ENCODE measurements at regions not wholly inside any gene's neighbourhood (a gene's known extent, or its start where the extent isn't known, plus 50 kb on each side); places are given as distances from the start of the nearest gene placed in this dataset.
"Not testable (repeated sequence)": the region's sequence is repeated elsewhere in the genome, so short reads cannot be mapped to it uniquely, and the experiment has no call there.

DNA sequence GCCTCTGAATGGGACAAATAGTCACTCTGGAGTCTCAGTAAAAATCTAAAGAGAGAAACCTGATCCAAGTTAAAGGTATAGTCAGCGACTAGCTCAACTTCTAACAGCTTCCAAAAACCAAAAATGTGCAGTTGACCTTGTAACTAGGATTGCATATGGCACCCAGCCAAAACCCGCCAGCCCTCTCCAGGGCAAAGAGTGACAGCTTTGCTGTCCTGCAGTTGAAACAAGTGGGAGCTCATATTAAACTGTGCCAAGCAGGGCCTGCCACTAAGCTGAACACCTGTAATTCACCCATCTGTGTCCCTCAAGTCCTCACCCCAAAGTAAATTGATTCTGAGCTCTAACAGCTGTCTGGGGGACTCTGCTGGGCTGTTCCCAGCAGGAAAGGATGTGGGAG is 695.3 kb downstream of the MAFB start:
- Mint-ChIP-seq H3K4me1 (ENCODE audit: low read depth) (no peaks in the 10 kb centered on the region), H3K27me3 (ENCODE audit: low read depth) (no peaks in the 10 kb centered on the region), H3K4me3 (no peak overlapping the region), H3K27ac (no peak overlapping the region), H3K36me3 (ENCODE audit: low read depth) (no peaks in the 10 kb centered on the region), H3K9me3 (peaks cover 13% of the 10 kb centered on the region)
- DNase-seq (ENCODE audit: low spot score), result no peak

- no peaks in the 10 kb centered on the region for H3K27me3 Mint-ChIP-seq (ENCODE audit: low read depth)
- H3K4me1 Mint-ChIP-seq (ENCODE audit: low read depth), result no peaks in the 10 kb centered on the region
- no peak overlapping the region for H3K27ac Mint-ChIP-seq
- H3K9me3 Mint-ChIP-seq, result peaks cover 7% of the 10 kb centered on the region
- no peak for DNase-seq (ENCODE audit: low spot score)
- H3K36me3 Mint-ChIP-seq (ENCODE audit: low read depth), result no peaks in the 10 kb centered on the region
- no peak overlapping the region for H3K4me3 Mint-ChIP-seq
These were observed 698.3 kb downstream of the MAFB start for GRCh38 chr20:39990692-39991091.

- DNase-seq (ENCODE audit: low spot score), result no peak
- no peaks in the 10 kb centered on the region for H3K27me3 Mint-ChIP-seq (ENCODE audit: low read depth)
- H3K27ac Mint-ChIP-seq, result no peak overlapping the region
- H3K4me3 Mint-ChIP-seq, result no peak overlapping the region
- no peaks in the 10 kb centered on the region for H3K36me3 Mint-ChIP-seq (ENCODE audit: low read depth)
- H3K4me1 Mint-ChIP-seq (ENCODE audit: low read depth), result no peaks in the 10 kb centered on the region
- peaks cover 7% of the 10 kb centered on the region for H3K9me3 Mint-ChIP-seq
These were observed 700.0 kb downstream of the MAFB start for GRCh38 chr20:39988991-39989390.

- Mint-ChIP-seq H3K4me3 (no peak overlapping the region), H3K27me3 (ENCODE audit: low read depth) (no peaks in the 10 kb centered on the region), H3K36me3 (ENCODE audit: low read depth) (no peaks in the 10 kb centered on the region), H3K4me1 (ENCODE audit: low read depth) (no peaks in the 10 kb centered on the region), H3K27ac (no peak overlapping the region), H3K9me3 (peaks cover 7% of the 10 kb centered on the region)
- DNase-seq (ENCODE audit: low spot score), result no peak
These were observed 702.7 kb downstream of the MAFB start for GRCh38 chr20:39986173-39986904.

GRCh38 chr20:39985271-39985827 is 703.7 kb downstream of the MAFB start:
- no peak for DNase-seq (ENCODE audit: low spot score)
- no peak overlapping the region for H3K27ac Mint-ChIP-seq
- H3K4me3 Mint-ChIP-seq, result no peak overlapping the region
- H3K9me3 Mint-ChIP-seq, result no peaks in the 10 kb centered on the region
- H3K4me1 Mint-ChIP-seq (ENCODE audit: low read depth), result no peaks in the 10 kb centered on the region
- H3K36me3 Mint-ChIP-seq (ENCODE audit: low read depth), result no peaks in the 10 kb centered on the region
- no peaks in the 10 kb centered on the region for H3K27me3 Mint-ChIP-seq (ENCODE audit: low read depth)

DNA sequence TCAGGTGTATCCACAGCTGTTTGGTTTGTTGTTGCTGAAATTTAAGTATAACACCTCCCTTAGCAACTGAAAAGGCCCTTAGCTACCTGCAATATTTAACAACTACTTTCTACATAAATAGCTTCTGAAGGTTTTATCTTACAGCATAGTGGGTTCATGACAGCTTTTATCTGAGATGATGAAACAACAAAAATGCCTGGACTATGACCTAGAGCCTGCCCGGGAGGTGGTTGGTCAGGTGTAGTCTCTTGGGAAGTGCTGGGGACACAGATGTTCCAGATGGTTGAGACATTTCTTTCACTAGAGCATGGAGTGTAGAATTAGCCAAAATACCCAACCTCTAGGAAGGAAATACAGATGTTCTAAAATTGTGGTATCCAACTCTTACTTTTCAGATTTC is 705.4 kb downstream of the MAFB start:
- DNase-seq (ENCODE audit: low spot score), result no peak
- Mint-ChIP-seq H3K4me3 (no peak overlapping the region), H3K27ac (no peak overlapping the region), H3K27me3 (ENCODE audit: low read depth) (no peaks in the 10 kb centered on the region), H3K36me3 (ENCODE audit: low read depth) (no peaks in the 10 kb centered on the region), H3K9me3 (no peaks in the 10 kb centered on the region), H3K4me1 (ENCODE audit: low read depth) (no peaks in the 10 kb centered on the region)

- H3K27ac Mint-ChIP-seq, result no peak overlapping the region
- no peaks in the 10 kb centered on the region for H3K27me3 Mint-ChIP-seq (ENCODE audit: low read depth)
- H3K36me3 Mint-ChIP-seq (ENCODE audit: low read depth), result no peaks in the 10 kb centered on the region
- no peaks in the 10 kb centered on the region for H3K9me3 Mint-ChIP-seq
- no peak overlapping the region for H3K4me3 Mint-ChIP-seq
- no peaks in the 10 kb centered on the region for H3K4me1 Mint-ChIP-seq (ENCODE audit: low read depth)
- no peak for DNase-seq (ENCODE audit: low spot score)
These were observed 705.9 kb downstream of the MAFB start for GRCh38 chr20:39983183-39983582.

GRCh38 chr20:39974966-39975501 is 714.0 kb downstream of the MAFB start:
- Mint-ChIP-seq H3K4me3 (no peak overlapping the region), H3K27me3 (ENCODE audit: low read depth) (no peaks in the 10 kb centered on the region), H3K36me3 (ENCODE audit: low read depth) (no peaks in the 10 kb centered on the region), H3K27ac (no peak overlapping the region), H3K4me1 (ENCODE audit: low read depth) (no peaks in the 10 kb centered on the region), H3K9me3 (peaks cover 39% of the 10 kb centered on the region)
- DNase-seq (ENCODE audit: low spot score), result no peak

DNA sequence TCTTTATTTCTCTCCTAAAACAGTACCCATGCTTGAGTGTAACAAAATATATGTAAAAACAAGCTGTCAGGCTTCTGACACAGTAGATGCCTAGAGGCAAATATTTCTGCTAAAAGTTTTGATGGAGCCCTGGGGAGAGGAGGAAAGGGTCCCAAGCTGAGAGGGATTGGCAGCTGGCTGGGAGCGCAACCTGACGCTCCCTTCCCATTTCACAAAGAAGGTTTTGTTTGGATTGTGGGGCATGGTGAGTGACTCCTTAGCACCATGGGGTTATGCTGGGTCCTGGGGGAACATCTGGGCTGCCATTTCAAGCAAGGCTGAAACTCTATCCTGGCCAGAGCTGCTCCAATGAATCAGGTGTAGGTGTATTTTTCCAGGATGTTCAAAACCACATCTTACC is 720.5 kb downstream of the MAFB start:
- Mint-ChIP-seq H3K4me3 (no peak overlapping the region), H3K27ac (no peak overlapping the region), H3K27me3 (ENCODE audit: low read depth) (no peaks in the 10 kb centered on the region), H3K36me3 (ENCODE audit: low read depth) (no peaks in the 10 kb centered on the region), H3K9me3 (peaks cover 36% of the 10 kb centered on the region), H3K4me1 (ENCODE audit: low read depth) (no peaks in the 10 kb centered on the region)
- DNase-seq (ENCODE audit: low spot score), result no peak

DNA sequence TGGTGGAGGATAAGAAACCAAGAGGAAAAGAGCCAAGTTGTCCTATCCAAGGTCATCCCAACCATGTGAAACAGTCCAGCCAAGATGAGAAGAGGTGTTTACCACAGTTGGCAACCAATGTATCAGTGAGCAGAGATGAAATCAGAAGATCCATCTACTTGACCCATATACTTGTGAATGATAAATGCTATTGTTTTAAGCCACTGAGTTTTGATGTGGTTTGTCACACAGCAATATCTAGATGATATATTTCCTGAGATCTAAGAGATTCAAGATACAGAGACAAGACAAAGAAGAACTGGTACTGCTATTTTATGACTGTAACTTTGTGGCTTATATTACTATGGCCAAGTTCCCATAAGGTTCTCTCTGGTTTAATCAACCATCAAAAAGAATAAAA is 721.2 kb downstream of the MAFB start:
- no peaks in the 10 kb centered on the region for H3K4me1 Mint-ChIP-seq (ENCODE audit: low read depth)
- peaks cover 32% of the 10 kb centered on the region for H3K9me3 Mint-ChIP-seq
- H3K27me3 Mint-ChIP-seq (ENCODE audit: low read depth), result no peaks in the 10 kb centered on the region
- no peak overlapping the region for H3K27ac Mint-ChIP-seq
- no peaks in the 10 kb centered on the region for H3K36me3 Mint-ChIP-seq (ENCODE audit: low read depth)
- no peak overlapping the region for H3K4me3 Mint-ChIP-seq
- no peak for DNase-seq (ENCODE audit: low spot score)

DNA sequence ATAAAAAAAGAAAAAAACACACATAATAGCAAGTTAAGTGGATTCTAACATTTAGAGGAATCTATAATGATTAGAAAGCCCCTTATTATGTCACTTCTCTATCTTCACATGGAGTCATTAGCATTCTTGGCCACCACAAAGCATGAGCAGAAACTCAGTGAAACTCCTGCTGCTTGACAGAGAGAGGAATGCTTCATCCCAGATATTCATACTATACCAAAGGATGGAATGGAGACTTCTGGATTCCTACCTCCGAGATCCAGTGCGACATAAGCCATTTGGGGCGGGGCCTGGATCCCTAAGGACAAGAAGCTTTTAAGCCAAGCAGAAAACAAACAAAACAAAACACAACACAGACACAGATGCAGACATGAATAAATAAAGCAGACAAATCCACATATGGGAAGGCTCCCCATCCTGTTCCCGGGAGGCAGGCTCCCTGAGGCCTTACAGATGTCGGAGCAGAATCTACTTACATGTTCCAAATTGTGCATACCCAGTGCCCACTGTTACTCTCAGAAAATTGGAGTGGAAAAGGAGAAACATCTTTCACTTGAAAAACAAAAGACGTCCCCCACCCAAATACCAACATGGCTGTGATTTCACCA is 727.3 kb downstream of the MAFB start:
- Mint-ChIP-seq H3K27ac (no peak overlapping the region), H3K4me1 (ENCODE audit: low read depth) (no peaks in the 10 kb centered on the region), H3K4me3 (no peak overlapping the region), H3K36me3 (ENCODE audit: low read depth) (no peaks in the 10 kb centered on the region), H3K27me3 (ENCODE audit: low read depth) (no peaks in the 10 kb centered on the region), H3K9me3 (peaks cover 4% of the 10 kb centered on the region)
- DNase-seq (ENCODE audit: low spot score), result no peak

- no peaks in the 10 kb centered on the region for H3K27me3 Mint-ChIP-seq (ENCODE audit: low read depth)
These were observed 728.3 kb downstream of the MAFB start for GRCh38 chr20:39960522-39961428.

GRCh38 chr20:39957911-39958310 is 731.1 kb downstream of the MAFB start:
- not testable (repeated sequence) for H3K27ac Mint-ChIP-seq; DNase-seq (ENCODE audit: low spot score); H3K36me3 Mint-ChIP-seq (ENCODE audit: low read depth); H3K4me3 Mint-ChIP-seq; H3K27me3 Mint-ChIP-seq (ENCODE audit: low read depth); H3K4me1 Mint-ChIP-seq (ENCODE audit: low read depth); H3K9me3 Mint-ChIP-seq

More at GRCh38 chr20:39960522-39961428, 728.3 kb downstream of the MAFB start:
- Mint-ChIP-seq H3K36me3 (ENCODE audit: low read depth) (no peaks in the 10 kb centered on the region), H3K9me3 (peaks cover 4% of the 10 kb centered on the region), H3K4me3 (no peak overlapping the region), H3K27ac (no peak overlapping the region), H3K4me1 (ENCODE audit: low read depth) (no peaks in the 10 kb centered on the region)
- no peak for DNase-seq (ENCODE audit: low spot score)

GRCh38 chr20:39954621-39955020 is 734.4 kb downstream of the MAFB start:
- H3K27me3 Mint-ChIP-seq (ENCODE audit: low read depth), result no peaks in the 10 kb centered on the region
- no peaks in the 10 kb centered on the region for H3K4me1 Mint-ChIP-seq (ENCODE audit: low read depth)
- H3K27ac Mint-ChIP-seq, result no peak overlapping the region
- DNase-seq (ENCODE audit: low spot score), result no peak
- no peaks in the 10 kb centered on the region for H3K36me3 Mint-ChIP-seq (ENCODE audit: low read depth)
- H3K4me3 Mint-ChIP-seq, result no peak overlapping the region
- H3K9me3 Mint-ChIP-seq, result peaks cover 4% of the 10 kb centered on the region

All from T-helper 2 cell treated with Interferon-gamma antibody and Interleukin-4, amounts not matched to agents 5 μg/mL and 100 μg/mL, for 36 hours (primary cell).